Breast epithelium (tissue), 3 donors: ENCODE measurements at regions not wholly inside any gene's neighbourhood (a gene's known extent, or its start where the extent isn't known, plus 50 kb on each side); places are given as distances from the start of the nearest gene placed in this dataset.

ENCODE experiments used
- CTCF ChIP-seq, 3 donors: fragments of 450-650 bp; IDR thresholded peaks; one replicate each; pipeline ENCODE4 v1.5.1; 2016 to 2017; ENCODE audit warnings: antibody characterized with exemption in 3 of 3, mild to moderate bottlenecking in 3 of 3, moderate library complexity in 3 of 3
- POLR2A ChIP-seq: fragments of 450-650 bp; IDR thresholded peaks from one replicate; pipeline ENCODE4 v1.6.1; 2016; ENCODE audit warnings: antibody characterized with exemption, mild to moderate bottlenecking, moderate library complexity
- POLR2AphosphoS5 ChIP-seq, 3 donors: sonication (generic); formaldehyde crosslinking; IDR thresholded peaks; one replicate each; pipeline ENCODE4 v1.6.1; 2017; ENCODE audit warnings: antibody characterized with exemption in 3 of 3

GRCh38 chr4:59057804-59058203, 1947.6 kb upstream of the IGFBP7 start:
- TF ChIP-seq CTCF (IDR thresholded peaks at IDR 0.05) (no peak), POLR2AphosphoS5 (IDR thresholded peaks at IDR 0.05) (no peak), POLR2A (no peak)
